HL-60 (cell line): ENCODE measurements at regions not wholly inside any gene's neighbourhood (a gene's known extent, or its start where the extent isn't known, plus 50 kb on each side); places are given as distances from the start of the nearest gene placed in this dataset.

Experiments
- DNase-seq, 2 experiments: peaks; one replicate each; pipeline ENCODE4 v3.0.0-alpha.2; 2010 to 2020; ENCODE audit warnings: low read depth in 1 of 2, low spot score in 1 of 2
- H3K27ac ChIP-seq: fragments of 250-450 bp; sonication (Bioruptor Pico); replicated peaks from 2 replicates; pipeline ENCODE4 v1.5.1; 2020; ENCODE audit warnings: mild to moderate bottlenecking, moderate library complexity
- H3K27me3 ChIP-seq: fragments of 250-450 bp; sonication (Bioruptor Pico); 2 replicates; pipeline ENCODE4 v1.5.1; 2021; ENCODE audit warnings: mild to moderate bottlenecking, moderate library complexity; ENCODE audit not compliant: insufficient read depth, poor library complexity, severe bottlenecking
- H3K4me3 ChIP-seq: replicated peaks from 2 replicates; pipeline ENCODE4 v1.5.1; 2011; ENCODE audit warnings: mild to moderate bottlenecking, control low read depth, low read length; ENCODE audit not compliant: insufficient read depth
- CTCF ChIP-seq: IDR thresholded peaks from one replicate; pipeline ENCODE4 v1.5.1; 2011; ENCODE audit warnings: low read length, control low read depth, inconsistent platforms; ENCODE audit not compliant: insufficient read depth
- GABPA ChIP-seq: IDR thresholded peaks from 2 replicates; pipeline ENCODE4 v1.6.1; 2012; ENCODE audit warnings: low read depth
- POLR2AphosphoS5 ChIP-seq: IDR thresholded peaks from 2 replicates; pipeline ENCODE4 v1.6.1; 2012; ENCODE audit warnings: low read depth
- REST ChIP-seq: IDR thresholded peaks from 2 replicates; pipeline ENCODE4 v1.6.1; 2012; ENCODE audit warnings: low read depth; ENCODE audit not compliant: insufficient replicate concordance
- SPI1 ChIP-seq: IDR thresholded peaks from 2 replicates; pipeline ENCODE4 v1.6.1; 2012; ENCODE audit warnings: low read depth, mild to moderate bottlenecking, borderline replicate concordance

DNA sequence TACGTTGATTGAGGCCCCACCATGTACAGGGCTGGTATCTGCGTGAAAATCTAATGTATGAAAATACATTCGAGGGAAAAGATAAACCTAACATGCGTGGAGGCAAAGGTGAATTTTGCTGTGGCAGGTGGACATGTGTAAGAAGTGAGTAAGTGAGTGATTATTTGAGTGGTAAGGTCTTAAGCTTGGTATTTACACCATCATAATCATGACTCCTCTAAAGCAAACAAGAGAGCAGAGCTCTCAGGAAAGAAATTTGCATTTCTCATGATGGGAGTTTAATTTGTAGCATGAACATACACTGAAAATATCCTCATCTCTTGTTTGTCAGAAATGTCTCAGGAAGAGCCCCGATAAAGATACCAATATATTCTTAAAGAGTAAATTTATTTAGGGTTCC lies 260.6 kb downstream of the PSAT1 start:
- no peak overlapping the region for H3K4me3 ChIP-seq
- no peak overlapping the region for H3K27ac ChIP-seq
- H3K27me3 ChIP-seq: peaks cover 2% of the 10 kb centered on the region
- DNase-seq: no peak
- TF ChIP-seq SPI1: no peak
- no peak for TF ChIP-seq GABPA
- no peak for TF ChIP-seq REST
- TF ChIP-seq CTCF: no peak

DNA sequence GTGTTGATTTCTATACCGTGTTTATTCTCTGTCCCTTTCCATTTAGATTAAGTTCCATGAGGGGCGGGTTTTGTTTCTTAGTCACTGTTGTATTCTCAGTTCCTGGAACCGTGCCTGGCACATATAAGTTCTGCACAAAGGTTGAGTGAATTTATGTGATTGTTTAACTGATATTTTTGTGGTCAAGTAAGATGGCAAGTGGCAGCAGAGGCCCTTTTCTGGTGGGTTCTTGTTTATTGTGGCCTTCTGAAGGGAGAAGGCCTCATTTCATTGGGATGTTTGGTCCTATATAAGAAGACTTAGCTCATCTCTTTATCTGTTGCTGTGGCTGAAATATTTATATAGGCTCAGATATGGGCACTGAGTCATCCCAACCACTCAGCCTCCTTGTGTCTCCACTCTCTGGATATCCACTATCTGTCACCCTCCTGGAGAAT lies 262.5 kb downstream of the PSAT1 start:
- Histone ChIP-seq H3K27ac (no peak overlapping the region), H3K4me3 (no peak overlapping the region), H3K27me3 (peaks cover 2% of the 10 kb centered on the region)
- DNase-seq: no peak
- no peak for TF ChIP-seq POLR2AphosphoS5
- no peak for TF ChIP-seq GABPA

GRCh38 chr9:78562021-78562420 lies 265.1 kb downstream of the PSAT1 start:
- DNase-seq: no peak
- Histone ChIP-seq H3K27me3 (peaks cover 2% of the 10 kb centered on the region), H3K27ac (no peak overlapping the region), H3K4me3 (no peak overlapping the region)
- no peak for TF ChIP-seq CTCF
- TF ChIP-seq SPI1: no peak
- TF ChIP-seq POLR2AphosphoS5: no peak
- TF ChIP-seq GABPA: no peak
- no peak for TF ChIP-seq REST

GRCh38 chr9:78563269-78563668 lies 266.3 kb downstream of the PSAT1 start:
- no peak overlapping the region for H3K27ac ChIP-seq
- DNase-seq: no peak
- TF ChIP-seq CTCF (no peak), POLR2AphosphoS5 (no peak), REST (no peak), GABPA (no peak), SPI1 (no peak)
- peaks cover 2% of the 10 kb centered on the region for H3K27me3 ChIP-seq
- no peak overlapping the region for H3K4me3 ChIP-seq
